ENCODE measurements at regions not wholly inside any gene's neighbourhood (a gene's known extent, or its start where the extent isn't known, plus 50 kb on each side); places are given as distances from the start of the nearest gene placed in this dataset.

DNA sequence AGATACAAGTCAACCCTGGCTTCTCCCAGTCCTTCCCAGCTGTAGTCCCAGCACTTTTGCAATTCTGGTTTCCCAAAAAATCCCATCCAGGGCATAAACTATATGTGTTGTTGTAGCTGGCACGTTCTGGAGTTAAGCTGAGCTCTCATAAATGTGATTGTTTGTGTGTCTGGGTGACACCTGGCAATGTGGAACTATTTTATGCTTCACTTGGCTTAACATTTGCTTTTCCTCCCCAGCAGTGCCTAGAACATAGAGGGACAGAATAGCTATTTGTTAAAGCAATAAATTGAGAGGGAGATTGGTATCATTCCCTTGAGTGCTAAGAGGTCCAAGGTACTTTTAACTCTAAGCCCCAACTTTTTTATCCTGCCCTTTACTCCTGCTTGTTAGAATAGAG lies 575.9 kb upstream of the NOX3 start:
- intact Hi-C loops (cut with DNase I): no loop called here
- ATAC-seq: no peak
- DNase-seq (ENCODE audit: missing footprints): no peak

DNA sequence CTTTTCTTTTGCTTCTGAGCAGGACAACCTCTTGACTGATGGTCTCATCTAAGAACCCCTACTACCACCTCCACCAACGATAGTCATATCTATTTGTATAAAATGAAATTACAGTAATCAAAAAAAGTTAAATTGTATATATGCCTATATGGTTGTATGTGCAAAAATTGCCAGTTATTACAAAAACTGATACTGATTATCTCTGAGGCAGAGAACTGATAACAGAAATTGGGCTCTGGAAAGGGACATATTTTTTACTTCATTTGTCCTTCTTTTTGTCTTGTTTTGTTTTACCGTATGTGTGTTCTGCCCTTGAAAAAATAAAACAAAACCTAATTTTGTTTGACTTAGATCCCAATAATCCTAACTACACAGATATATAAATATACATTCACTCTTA lies 574.4 kb upstream of the NOX3 start:
- ATAC-seq (no peak), DNase-seq (ENCODE audit: missing footprints) (no peak)
- intact Hi-C loops (cut with DNase I): no loop called here

DNA sequence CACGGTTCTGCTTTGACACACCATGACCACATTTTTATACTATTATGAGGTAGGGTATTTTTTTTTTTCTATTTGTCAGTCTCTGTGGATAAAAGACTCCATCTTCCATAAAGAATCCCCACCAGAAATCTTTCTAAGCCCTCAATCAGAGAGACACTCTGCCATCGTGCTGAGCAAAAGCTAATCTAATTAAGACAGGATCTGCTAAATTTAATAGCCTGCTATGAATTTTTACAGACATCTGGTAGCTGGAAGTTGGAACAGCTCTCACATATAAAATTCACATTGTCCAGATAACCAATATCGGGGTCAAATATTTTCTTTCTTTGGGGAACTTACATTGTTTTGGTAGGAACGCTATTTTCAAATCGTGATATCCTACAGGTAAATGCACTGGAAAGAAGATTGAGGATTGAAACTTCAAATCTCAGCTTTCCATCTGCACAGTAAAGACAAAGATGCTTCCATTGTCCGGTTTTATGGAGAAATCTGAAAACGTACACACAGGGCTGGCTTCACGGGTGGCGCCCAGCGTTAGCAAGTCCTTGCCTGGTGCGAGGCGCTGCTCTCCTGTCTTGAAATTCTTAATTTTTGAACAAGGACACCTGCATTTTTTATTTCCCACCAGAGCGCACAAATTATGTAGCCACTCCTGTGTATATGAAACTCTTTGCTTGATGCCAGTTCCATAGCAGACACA lies 573.8 kb upstream of the NOX3 start:
- intact Hi-C loops (cut with DNase I): no loop called here
- ATAC-seq: no peak
- no peak for DNase-seq (ENCODE audit: missing footprints)

DNA sequence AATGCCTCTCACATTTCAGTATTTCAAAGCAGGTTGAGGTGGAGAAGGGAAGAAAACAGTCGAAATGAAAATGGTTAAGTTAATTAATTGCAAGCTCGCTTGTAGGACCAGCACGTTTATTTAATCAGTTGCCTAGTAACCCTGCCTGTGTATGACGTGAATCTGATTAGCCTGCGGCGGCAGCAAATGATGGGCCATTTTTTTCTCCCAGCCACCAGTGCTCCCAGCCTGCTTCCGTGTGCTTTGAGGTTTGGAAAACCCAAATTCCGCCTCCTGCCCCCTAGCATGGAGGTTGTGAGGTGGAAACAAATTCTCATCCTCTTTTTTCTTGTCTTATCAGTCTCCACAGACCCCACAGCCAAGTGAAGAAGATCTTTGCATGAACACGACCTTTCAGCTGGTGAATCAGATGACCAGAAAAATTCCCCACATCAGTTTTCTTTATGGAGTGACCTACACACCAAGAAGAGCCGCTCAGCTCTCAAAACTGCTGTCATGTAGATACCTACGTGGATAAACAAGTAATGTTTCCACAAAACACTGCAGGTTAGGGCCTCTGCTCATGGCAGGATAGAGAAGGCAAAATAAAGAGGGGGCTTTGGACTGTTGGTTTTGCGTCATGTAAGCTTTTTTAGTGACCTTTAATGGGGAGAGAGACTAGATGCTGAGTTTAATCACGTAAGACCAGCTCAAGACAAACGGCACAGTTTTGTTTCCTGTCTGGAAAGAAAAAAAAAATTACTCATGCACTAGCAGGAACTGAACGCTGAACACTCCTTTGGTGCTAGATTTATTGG lies 572.9 kb upstream of the NOX3 start:
- intact Hi-C loops (cut with DNase I): no loop called here
- no peak for ATAC-seq
- DNase-seq (ENCODE audit: missing footprints): no peak

DNA sequence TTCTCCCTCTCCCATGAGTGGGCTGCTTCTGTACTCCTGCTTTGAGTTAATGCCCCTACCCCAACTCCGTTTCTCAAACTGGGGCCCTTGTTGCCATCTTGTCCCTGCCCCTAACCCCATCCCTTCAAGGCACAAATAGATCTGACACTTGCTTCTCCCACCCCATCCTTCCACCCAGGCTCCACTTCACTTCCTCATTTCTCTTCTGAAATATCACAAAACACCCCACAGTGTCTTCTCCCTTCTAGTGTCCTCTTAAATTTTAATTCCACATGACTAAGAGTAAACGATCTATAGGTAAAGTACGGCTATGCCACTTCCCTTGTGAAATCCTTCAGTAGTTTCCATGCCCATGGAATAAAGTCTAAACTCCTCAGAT lies 571.6 kb upstream of the NOX3 start:
- intact Hi-C loops (cut with DNase I): no loop called here
- ATAC-seq: no peak
- no peak for DNase-seq (ENCODE audit: missing footprints)

DNA sequence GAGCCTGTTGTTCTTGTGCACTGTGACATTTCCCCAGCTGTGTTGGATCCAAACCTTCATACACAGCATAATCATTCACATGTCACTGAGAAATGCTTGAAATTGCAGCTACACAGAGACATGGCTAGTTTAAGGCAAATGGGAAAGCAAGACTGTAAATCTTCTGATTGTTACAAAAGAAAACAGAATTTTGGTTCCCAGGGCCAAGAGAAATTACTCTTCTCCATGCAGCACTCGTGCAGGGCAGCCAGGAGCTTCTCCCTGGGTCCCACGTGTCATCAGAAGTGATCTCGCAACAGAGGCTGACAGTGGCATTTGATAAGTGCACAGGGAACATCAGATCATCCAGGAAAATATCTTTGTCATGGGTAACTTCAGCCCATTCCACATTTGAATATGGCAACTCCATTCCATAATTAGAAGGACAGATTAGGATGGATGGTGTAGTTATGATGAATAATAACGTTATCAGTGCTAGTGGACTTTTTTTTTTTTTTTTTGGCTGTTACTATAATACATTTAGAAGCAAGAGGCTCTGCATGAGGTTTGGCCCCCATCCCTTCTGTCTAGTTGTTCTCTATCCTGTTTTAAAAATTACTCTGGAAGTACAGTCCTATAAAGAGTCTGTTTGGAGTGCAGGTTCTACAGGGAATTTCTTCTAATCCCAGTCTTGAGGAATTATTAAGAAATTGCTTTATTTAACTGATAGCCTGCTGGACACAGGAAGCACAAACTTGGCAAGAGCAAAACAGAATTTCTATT lies 571.0 kb upstream of the NOX3 start:
- intact Hi-C loops (cut with DNase I): no loop called here
- DNase-seq (ENCODE audit: missing footprints) (no peak), ATAC-seq (no peak)

DNA sequence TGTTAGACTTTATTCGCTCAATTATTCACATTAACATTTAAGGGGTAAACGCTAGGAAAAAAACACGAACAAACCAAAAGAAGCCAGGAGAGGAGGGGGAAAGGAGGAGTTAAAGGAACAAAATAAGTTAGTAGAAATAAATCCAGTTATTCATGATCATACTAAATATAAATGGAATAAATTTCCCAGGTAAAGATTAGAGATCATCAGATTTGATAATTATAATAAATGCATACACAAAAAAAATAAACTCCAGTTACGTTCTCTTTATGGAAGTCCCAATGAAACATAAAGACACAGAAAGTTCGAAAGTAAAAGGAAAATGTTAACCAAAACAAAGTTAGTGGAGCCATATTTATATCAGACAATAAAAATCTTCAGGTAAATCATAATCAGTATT lies 568.7 kb upstream of the NOX3 start:
- ATAC-seq: no peak
- DNase-seq (ENCODE audit: missing footprints): no peak
- intact Hi-C loops (cut with DNase I): no loop called here

DNA sequence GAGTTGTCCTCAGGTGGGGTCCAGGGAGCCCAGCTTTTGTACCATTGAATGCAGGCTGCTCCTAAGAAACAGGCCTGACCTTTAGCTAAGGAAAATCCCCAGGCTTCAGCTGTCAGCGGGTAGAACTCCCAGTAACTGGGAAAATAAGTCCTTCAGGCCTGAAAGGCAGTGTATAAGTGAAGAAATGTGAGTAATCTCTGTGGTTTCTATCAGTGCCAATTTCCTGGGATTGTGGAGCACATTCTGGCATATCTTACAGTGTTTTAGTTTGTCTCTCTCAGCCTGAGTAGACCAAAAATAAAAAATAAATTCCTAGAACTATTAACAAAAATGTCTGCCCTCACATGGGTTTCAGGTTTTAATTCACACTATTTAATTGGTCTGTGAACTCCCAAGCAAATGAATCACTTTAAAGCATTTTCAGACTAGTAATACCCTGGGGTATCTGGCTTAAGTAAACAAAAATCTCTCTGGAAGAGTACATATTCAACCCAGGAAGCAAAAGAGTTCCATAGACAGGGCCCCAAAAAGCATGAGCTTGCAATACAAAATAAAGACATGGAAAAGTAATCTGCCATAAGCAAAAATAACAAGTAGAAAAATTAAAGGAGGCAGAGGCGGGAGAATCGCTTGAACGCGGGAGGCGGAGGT lies 566.2 kb upstream of the NOX3 start:
- peak; percentile 44 for ATAC-seq
- no peak for DNase-seq (ENCODE audit: missing footprints)
- intact Hi-C loops (cut with DNase I): no loop called here

DNA sequence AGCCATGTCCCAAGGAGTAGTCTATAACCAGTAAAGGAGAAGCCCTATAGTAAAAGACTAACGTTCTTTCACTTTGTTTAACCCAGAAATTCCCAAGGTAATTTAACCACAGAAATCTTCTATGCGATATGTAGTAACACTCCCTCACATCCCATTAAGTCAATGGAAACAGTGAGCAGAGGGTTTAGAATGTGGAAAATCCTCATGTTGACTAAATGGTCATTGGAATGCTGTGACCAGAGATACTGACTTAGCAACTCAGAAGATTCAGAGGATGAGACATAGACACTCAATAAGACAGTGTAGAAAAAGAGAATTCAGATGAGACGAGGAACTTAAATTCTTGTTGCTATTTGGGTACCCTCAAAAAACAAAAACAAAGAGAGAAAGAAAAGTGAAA lies 562.2 kb upstream of the NOX3 start:
- intact Hi-C loops (cut with DNase I): no loop called here
- no peak for ATAC-seq
- no peak for DNase-seq (ENCODE audit: missing footprints)

DNA sequence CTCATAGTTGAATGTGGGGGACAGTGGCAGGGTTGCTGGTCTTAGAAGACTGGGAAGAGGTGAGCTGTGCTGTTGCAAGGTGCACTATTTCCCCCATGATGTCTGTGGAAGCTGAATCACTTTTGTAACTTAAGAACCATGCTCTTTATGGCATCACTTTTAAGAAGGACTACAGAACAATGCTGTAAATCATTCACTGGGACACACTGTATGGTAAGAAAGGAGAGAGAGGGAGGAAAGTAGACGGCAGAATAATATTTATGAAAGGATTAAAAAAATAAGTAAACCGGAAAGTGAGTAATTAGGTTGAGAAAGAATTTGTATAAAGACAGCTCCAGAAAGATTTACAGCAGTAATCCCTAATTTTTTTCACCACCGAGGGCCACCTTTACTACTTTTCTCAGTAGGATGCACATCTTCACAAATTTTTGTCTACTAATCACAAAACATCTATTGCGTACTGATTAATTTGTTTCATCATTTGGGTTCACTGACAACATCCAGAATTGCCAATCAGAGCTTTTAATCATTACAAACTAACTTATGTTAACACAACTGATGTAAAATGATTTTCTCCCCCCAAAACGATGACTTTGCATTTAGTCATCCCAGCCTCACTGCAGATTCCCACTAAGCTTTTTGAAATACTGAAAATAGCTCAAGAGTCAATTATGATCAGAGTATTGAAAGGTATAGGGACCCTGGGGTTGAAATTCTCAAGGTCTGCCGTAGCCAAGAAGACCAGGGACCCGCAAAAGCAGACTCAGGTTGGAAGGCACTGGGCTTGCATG lies 560.7 kb upstream of the NOX3 start:
- DNase-seq (ENCODE audit: missing footprints) (no peak), ATAC-seq (no peak)
- intact Hi-C loops (cut with DNase I): no loop called here

DNA sequence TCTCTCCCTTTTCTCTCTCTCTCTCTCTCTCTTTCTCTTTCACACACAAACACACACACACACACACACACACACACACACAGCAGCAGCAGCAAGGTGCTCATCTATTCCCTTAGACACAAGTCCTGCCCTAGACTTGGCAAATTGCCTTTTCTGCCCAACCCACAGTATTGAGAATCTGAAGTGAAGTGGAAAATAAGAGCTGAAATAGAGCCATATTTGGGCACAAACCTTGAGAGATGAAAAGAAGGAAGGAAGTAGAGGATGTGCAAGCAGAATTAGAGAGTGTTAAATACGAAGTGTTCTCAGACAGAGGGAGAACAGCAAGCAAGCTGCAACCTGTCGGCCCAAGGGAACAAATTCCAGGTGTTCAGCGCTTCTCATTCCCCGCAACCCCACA lies 557.5 kb upstream of the NOX3 start:
- no peak for DNase-seq (ENCODE audit: missing footprints)
- no peak for ATAC-seq
- intact Hi-C loops (cut with DNase I): no loop called here

DNA sequence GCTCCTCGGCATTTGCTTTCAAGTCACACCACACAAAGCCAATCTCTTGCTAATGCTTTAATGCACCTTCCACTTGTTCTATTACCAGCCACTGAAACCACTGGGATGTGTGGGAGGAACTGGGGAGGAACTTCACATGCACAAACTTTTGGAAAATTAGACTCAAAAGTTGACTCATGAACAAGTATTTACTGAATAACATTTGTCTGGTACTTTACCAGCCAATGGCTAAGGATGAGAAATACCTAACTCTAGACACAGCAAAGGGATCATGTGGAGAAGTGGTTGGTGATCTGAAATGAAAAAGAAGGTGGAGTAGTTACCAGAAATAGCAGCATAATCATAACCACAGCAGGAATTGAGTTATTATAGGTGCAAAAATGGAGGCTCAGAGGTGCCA lies 554.0 kb upstream of the NOX3 start:
- ATAC-seq: no peak
- intact Hi-C loops (cut with DNase I): no loop called here

DNA sequence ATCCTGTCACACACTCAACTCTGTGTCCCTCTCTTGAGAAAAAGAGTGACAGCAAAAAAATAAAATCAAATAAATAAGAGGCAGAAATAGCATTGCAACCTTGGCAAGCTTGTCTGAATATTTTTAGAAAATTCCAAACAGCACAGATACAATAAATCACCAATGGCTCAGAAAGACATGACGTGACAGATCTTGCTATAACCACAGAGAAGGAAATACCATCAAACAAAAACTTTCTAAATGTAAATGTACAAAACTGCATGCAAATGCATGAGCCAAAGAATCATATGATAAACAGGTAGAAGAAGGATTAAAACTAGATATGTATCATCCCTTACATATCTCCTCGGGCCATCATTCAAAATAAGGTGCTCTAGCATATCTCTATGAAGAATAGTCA lies 549.2 kb upstream of the NOX3 start:
- intact Hi-C loops (cut with DNase I): no loop called here
- DNase-seq (ENCODE audit: missing footprints) (no peak), ATAC-seq (no peak)

More for the DNA sequence above, 554.0 kb upstream of the NOX3 start:
- no peak for DNase-seq (ENCODE audit: missing footprints)

DNA sequence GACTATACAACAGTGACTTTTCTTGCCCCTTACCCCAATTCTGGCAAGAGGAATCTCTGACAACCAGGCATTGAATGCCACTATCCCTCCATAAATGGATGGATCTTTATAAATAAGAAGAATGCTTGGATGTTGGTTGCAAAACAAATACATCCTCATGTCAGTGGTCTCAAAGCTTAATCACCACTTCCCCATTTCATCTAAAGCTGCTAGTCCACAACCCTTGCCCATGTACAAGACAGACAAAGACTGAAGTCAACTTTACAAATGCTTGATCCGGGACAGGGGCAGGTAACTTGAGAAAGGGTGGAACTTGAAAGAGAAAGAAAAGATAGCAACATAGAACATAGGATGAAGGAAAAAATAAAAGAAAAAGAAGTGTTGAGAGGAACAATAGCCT lies 540.5 kb upstream of the NOX3 start:
- no peak for ATAC-seq
- DNase-seq (ENCODE audit: missing footprints): no peak
- intact Hi-C loops (cut with DNase I): no loop called here

DNA sequence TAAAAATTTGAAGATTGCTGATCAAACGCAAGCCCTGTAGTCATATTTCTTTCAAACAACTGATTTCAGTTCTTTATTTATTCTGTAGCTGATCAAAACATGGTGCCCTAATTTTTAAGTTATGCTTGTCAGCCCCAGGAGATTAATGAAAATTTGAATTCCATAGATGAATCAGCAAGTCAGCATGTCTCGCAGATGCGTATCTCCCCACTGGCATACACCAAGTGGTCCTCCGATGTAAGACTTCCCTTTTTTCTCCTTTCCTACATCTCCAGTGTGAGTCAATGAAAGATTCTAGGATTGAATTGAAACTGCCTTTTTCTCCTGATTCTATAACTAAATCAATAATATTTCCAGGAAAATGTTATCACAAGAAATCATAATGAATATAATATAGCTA lies 539.6 kb upstream of the NOX3 start:
- ATAC-seq (no peak), DNase-seq (ENCODE audit: missing footprints) (no peak)
- intact Hi-C loops (cut with DNase I): no loop called here

DNA sequence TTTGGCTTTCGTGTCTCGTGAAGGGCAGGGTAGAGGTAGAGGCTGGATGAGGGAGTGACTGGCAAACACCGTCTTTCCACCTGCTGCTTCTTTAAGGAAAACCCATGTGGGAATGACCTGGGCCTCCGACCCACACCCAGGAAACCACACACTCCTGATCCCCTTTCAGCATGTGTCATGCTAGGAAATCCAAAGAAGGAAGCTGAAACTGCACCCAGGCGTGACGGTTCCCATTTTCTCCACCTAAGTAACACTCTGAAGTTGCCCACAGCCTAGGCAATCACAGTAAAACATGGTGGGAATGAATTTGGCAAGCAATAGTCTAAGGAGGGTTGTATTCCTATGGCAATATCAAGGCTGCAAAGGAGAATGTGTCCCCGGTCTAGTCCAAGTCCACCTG lies 538.4 kb upstream of the NOX3 start:
- DNase-seq (ENCODE audit: missing footprints) (no peak), ATAC-seq (no peak)
- intact Hi-C loops (cut with DNase I): no loop called here

DNA sequence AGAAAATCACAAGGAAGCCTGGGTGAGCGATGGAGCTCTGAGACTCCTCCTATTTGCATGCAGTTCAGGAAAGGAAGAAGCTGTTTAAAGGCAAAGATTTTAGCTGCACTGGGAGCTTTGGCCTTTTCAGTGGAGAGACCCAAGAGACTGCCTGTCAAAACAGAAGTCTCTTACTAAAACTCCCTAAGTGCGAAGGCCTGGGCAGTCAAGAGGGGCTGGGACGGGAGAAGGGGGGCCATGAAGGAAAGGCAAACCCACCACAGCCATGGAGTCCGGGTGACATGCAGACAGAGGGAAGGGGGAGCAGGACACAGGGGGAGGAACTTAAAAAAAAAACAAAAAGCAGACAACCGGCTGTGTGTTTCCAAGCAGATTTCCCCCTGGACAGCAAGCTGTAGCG lies 537.6 kb upstream of the NOX3 start:
- intact Hi-C loops (cut with DNase I): no loop called here
- ATAC-seq (no peak), DNase-seq (ENCODE audit: missing footprints) (no peak)

DNA sequence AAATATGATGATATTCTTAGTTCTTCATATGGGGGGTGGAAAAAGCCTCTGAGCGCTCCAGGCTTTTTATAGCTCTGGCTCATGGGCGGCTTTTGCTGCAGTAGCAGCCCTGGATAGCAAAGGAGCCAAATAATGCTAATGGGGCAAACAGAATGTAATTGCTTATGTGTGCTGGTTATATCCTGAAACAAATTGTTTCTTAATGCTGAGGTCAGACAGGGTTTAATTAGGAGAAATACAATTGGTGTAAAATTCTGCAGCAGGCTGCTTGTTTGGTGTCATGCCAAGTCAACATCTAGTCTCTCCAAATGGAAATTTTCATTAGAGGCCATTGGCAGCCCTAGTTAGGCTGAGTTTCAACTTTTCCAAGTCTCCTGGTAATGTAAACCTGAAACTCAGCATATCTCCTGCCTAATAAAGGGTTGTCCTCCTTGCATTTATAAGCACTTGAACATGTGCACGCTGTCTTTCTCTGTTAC lies 530.1 kb upstream of the NOX3 start:
- DNase-seq (ENCODE audit: missing footprints) (no peak), ATAC-seq (peak; percentile 85)
- intact Hi-C loops (cut with DNase I): no loop called here

DNA sequence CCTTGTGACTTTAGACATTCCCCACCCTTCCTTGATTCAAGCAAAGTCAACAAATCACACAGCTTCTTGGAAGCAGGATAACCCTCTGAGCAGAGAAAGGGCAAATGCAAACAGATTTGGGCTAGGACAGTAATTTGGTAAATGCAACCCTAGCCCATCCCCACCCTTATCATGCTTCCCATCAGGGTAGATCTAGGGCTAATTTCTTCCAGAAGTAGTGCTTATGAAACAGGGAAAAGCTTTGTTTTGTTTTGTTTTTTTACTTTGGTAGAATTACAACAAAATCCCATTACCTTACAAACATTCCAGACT lies 525.1 kb upstream of the NOX3 start:
- DNase-seq (ENCODE audit: missing footprints) (no peak), ATAC-seq (no peak)
- intact Hi-C loops (cut with DNase I): no loop called here

All from Right ventricle myocardium inferior (tissue), 1 donor.